HPDE6-E6E7 (cell line): ENCODE measurements at regions not wholly inside any gene's neighbourhood (a gene's known extent, or its start where the extent isn't known, plus 50 kb on each side); places are given as distances from the start of the nearest gene placed in this dataset.
"Not testable (repeated sequence)": the region's sequence is repeated elsewhere in the genome, so short reads cannot be mapped to it uniquely, and the experiment has no call there.

Experiments used
- DNase-seq: peaks from one replicate; pipeline ENCODE4 v3.0.0; 2011; ENCODE audit warnings: missing footprints; ENCODE audit errors: extremely low spot score

GRCh38 chr10:30701451-30702173, 72.1 kb upstream of the LYZL2 start:
- DNase-seq: no peak

DNA sequence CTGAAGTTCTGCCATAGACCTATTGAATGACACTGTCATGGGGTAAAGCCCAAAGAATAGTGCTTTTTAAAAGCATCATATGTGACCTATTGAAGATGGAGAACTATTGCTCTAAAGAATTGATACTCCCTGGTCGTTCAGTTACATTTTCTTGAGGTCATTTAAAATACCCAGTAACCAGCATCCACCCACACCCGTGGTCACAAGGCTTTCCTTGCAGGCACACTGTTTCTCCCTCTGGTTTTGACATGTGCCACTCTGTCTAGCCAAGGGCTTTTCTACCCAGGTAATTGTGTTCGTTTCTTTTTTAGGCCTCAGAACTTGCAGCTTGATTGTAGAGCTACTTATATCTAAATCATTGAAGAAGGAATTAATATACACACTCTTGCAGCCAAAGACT, 68.3 kb upstream of the LYZL2 start:
- no peak for DNase-seq

DNA sequence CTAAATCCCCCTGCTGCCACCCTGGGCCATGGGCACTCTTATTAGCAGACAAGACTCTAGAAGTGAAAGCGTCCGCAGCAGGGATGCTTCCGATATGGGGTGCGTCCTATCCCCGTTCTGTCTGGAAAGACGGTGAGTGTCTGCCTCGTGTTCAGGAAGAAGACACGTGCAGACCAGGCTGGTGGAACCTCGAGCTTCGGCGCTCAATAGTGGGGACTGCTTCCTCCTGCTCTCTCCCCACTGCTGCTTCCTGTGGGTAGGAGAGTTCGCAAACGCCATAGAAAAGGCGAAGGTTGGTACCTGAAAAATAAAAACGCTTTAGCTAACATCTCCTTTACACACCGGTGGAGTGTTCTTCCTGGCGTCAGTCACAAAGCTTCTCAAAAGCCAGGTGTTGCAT, 67.7 kb upstream of the LYZL2 start:
- DNase-seq: not testable (repeated sequence)

- not testable (repeated sequence) for DNase-seq
Observed at GRCh38 chr10:30696416-30697185, 67.0 kb upstream of the LYZL2 start.

- DNase-seq: not testable (repeated sequence)
Observed at GRCh38 chr10:30695481-30696236, 66.1 kb upstream of the LYZL2 start.

DNA sequence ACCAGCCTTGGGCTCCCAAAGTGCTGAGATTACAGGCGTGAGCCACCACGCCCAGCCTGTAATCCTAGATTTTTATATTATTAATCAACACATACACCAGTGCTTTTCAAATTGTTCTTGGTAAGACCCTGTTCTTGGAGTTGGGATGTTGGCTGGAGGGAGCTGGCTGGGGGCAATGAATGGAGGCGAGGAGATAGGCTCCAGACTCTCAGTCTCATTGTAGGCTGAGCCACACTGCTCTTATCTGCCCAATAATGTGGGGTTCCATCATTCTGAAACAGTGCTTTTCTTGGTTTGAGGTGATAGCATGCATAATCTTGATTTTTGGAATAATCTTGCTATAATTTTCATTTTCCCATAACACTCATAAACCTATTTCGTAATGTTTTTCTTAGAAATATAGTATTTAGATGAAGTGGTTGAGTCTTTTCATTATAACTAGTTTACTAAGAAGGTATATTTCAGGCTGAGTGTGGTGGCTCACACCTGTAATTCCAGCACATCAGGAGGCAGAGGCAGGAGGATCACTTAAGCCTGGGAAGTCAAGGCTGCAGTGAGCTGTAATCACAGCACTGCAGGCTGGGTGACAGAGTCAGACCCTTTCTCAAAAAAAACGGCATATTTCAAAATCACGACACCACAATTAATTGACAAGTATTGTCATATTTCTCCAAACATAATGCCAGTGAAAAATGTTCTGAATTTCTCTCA, 65.1 kb upstream of the LYZL2 start:
- DNase-seq: no peak

GRCh38 chr10:30691639-30692015, 62.1 kb upstream of the LYZL2 start:
- no peak for DNase-seq

DNA sequence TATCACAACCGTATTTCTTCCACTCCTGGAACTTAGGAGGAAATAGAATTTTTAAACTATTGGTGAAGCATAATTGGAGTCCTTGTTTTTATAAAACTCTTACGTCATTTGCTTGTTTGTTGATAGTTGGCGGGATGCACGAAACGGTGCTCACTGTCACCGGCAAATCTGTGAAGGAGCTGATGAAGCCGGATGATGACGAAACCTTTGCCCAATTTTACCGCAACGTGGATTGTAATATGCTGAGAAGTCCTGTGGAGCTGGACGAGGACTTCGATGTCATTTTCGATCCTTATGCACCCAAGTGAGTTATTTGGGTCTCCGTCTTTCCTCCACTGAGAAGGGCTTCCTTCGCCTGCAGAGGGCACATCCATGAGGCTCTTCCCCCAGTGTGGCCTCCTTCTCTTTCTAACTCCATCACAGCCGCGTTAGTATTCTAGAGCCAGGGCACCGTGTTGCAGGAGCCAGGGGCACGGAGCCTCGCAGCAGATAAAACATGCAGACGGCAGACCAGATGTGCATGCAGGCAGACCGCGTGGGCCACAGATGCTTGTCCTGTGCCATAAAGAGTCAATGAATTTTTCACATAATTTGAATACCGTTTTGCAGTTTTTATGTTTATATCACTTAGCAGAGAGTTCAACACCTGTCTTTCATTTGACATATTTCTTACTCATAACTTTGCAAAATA, 61.5 kb upstream of the LYZL2 start:
- not testable (repeated sequence) for DNase-seq

- no peak for DNase-seq
Observed at GRCh38 chr10:30688456-30688855, 58.9 kb upstream of the LYZL2 start.

DNA sequence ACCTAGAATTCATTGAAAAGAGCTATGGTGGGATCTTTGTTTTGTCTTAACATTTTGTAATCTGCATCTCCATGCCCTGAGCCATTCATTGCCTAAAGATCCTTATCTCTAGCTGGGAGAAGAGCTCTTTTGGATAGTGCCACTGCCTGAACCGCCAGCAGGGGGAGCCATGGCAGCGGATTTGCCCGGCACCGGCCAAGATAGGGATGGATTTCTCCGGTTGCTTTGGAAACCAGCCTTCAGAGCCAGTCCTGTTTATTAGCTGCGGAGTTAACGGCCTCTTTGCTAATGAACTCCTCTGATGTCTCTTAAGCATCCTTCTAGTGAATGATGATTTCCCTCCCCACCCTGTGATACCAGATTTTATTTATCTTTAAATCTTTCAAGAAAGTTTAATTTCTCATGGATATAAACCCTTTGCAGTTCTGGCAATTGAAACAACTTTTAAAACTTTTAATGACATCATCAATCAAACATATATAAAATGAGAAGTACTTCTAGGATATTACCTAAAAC, 58.2 kb upstream of the LYZL2 start:
- DNase-seq: peak; percentile 21

GRCh38 chr10:30686708-30687107, 57.2 kb upstream of the LYZL2 start:
- DNase-seq: no peak

- DNase-seq: no peak
Observed at GRCh38 chr10:30683496-30683895, 53.9 kb upstream of the LYZL2 start.

GRCh38 chr10:30682377-30683199, 53.0 kb upstream of the LYZL2 start:
- peak; percentile 49 for DNase-seq

DNA sequence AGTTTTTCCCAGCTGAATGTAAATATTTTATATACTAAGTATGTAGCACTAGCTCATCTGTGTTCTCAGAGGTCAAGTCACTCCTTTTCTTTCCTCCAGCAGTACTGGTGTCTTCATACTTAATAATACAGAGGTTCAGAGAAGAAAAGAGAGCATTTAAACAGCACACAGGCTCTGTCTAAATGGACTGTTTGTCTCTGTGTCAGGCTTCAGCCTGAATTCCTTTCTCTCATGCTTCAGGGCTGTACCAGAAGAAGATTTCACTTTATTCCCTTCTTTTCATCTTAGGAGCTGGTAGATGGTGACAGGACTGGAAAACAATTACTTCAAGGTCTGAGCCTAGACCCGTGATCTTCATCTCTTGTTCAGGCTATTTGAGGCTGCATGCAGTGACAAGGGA, 51.4 kb upstream of the LYZL2 start:
- DNase-seq: no peak
